ENCODE measurements at regions not wholly inside any gene's neighbourhood (a gene's known extent, or its start where the extent isn't known, plus 50 kb on each side); places are given as distances from the start of the nearest gene placed in this dataset.
"Not testable (repeated sequence)": the region's sequence is repeated elsewhere in the genome, so short reads cannot be mapped to it uniquely, and the experiment has no call there.

DNA sequence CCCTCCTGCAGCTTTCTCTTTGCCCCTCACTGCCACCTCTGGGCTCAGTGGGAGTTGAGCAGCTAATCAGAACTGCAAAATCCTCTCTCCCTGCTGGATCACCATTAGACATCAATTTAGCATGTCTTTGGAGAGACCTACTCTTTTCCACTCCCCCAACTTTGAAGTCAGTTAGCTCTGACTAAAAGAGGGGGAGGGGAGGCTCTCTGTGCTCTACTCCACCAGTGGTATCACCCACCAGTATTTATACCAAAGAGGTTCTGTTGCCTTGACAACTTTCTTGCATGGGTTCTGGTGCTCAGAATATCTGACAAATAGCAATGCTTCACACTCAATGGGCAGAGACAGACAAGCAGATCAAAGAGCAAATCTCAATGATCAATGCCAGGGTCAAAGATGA is 146.2 kb upstream of the ROPN1 start:
- no peak for DNase-seq (ENCODE audit: low read depth)

DNA sequence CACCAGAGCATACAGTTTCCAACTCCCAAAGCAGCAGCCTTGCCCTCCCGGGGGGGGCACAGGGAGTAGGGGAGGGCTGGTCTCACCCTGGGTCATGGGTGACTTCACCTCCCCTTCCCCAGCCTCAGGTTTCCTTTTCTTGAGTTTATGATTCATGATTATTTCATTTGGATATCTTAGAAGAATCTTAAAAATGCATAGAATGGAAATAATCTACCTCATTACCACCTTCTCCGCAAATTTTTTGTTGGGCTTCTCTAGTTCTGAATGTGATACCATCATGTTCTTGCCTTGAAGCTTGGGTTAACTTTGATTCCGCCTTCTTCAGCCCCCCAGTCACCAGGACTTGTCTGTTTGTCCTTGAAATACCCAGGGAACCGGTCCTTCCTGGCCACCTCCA is 148.8 kb upstream of the ROPN1 start:
- DNase-seq (ENCODE audit: low read depth) = no peak

DNA sequence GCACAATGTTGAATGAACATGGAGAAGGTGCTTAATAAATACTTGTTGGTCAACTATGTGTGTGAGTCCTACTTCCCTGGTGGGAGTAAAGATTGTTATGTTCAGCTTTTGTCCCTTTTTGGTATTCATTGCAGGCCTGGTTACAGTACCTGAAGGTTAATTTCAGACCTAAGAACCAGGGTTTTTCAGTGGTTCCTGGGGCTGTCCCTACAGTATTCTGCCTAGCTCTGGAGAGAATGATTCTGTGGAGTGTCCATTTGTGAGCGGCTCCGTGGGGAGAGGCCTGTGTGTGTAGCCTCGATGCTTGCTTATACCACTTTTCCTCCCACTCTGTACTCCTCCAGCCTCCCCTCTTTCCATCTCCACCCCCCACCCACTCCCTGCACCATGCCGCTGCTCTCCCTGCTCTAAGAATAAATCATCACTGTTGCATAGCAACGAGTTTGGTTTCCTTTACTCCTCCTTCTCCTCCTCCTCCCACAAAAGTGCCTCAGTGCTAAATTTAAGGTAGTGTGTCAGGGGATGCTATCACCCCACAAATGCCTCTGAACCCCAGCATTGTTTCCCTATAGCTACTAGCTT is 150.6 kb upstream of the ROPN1 start:
- no peak for DNase-seq (ENCODE audit: low read depth)

DNA sequence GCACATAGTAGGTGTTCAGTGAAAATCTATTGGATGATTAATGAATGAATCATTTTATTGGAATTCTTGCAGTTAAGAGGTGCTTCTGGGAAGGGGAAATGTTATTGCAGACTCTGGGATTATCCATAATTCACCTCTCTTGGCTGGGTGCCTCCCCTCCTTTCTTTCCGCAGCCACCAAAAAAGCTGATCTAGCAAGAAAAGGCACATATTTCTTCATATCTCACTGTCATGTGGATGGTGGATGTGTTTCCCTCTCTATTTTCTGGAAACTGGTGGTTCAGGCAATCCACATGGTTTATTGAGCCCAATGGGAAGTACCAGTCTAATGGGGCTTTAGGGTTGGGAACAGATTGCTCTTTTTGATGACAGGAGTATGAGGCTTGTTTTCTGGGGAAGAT is 151.1 kb upstream of the ROPN1 start:
- DNase-seq (ENCODE audit: low read depth) = no peak

DNA sequence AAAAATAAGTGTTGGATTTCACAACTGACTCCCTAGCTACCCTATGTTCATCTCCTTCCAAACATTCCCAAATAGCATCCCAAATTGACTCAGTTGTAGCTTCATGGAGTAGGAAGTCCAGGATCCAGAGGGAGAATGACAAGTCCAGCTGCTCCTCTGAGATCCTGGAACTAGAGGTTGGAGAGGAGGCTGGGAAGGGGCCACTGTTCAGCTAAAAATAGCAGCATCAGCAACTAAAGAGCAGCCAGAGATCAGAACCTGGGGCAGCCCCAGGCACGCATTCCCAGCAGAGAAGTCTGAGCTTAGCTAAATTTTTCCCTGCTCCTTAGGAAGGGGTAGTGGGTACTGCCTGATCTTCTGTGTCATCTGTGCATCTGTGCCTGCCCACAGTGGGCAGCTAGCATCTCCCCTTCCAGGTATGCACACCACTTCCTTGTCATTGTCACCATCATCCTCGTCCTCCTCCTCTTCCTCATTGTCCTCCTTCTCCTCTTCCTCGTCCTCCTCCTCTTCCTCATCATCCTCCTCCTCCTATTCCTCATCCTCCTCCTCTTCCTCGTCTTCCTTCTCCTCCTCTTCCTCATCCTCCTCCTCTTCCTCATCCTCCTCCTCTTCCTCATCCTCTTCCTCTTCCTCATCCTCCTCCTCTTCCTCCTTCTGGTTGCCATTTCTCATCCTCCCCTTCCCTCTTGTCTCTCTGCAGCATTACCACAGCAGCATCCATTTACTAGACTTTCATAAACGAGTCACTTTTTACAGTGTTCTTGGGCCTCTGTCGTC is 152.3 kb upstream of the ROPN1 start:
- no peak for DNase-seq (ENCODE audit: low read depth)

DNA sequence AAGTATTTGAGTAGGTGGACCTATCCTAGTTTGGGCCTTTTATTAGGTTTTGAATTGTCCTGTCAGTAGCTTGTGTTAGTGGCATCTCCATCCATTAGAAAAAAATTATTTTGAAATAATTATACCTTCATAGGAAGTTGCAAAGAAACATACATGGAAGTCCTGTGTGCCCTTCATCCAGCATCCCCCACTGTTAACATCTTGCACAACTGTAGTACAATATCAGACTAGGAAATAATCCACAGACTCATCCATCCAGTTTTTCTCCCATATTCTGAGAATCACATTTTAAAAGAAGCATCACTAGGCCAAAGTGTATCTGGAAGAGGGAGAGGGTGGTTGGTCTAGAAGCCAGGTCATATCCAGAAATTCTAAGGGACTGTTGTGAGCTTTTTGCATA is 155.5 kb upstream of the ROPN1 start:
- no peak for DNase-seq (ENCODE audit: low read depth)

DNA sequence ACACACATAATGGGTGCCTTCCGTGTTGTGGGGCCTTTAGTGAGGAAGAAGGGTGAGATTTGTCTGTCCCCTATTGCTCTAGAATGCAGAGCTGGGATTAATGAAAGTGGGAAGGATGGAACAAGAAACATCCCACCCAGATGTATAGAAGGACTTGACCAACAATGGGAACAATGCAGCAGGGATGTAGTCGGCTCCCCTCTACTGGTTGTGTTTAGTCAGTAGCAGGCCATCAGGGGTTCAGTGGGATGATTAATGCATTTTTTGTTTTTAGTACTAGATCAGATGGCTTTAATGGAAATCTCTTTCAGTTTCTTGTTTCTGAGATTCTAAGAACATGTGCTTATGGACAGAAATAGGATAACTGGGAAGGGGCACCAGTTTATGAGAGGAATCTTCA is 156.0 kb upstream of the ROPN1 start:
- DNase-seq (ENCODE audit: low read depth) = no peak

- DNase-seq (ENCODE audit: low read depth) = no peak
Measured at GRCh38 chr3:124149081-124149480, 157.2 kb upstream of the ROPN1 start.

DNA sequence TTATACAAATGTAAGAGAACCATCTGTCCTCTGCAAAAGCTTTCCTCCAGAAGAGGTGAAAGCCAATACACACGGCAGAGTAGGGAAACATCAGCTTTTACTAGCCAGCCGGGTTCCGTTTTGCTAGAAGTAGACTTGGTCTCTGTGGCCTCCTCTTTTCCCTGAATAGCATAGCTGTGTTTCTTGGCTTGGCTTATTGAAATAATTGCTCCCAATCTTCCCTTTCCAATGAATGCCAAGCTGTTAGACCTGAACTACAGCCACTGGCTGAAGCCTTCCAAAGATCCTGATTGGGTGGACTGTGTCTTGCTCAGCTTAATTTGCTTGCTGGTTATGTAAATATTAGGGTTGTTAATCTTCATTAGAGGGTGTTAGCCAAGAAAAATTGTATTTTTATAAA is 157.8 kb upstream of the ROPN1 start:
- DNase-seq (ENCODE audit: low read depth) = no peak

- not testable (repeated sequence) for DNase-seq (ENCODE audit: low read depth)
Measured at GRCh38 chr3:124152891-124153290, 161.0 kb upstream of the ROPN1 start.

- no peak for DNase-seq (ENCODE audit: low read depth)
Measured at GRCh38 chr3:124156866-124157712, 165.2 kb upstream of the ROPN1 start.

GRCh38 chr3:124157748-124158147 is 165.8 kb upstream of the ROPN1 start:
- DNase-seq (ENCODE audit: low read depth) = no peak

DNA sequence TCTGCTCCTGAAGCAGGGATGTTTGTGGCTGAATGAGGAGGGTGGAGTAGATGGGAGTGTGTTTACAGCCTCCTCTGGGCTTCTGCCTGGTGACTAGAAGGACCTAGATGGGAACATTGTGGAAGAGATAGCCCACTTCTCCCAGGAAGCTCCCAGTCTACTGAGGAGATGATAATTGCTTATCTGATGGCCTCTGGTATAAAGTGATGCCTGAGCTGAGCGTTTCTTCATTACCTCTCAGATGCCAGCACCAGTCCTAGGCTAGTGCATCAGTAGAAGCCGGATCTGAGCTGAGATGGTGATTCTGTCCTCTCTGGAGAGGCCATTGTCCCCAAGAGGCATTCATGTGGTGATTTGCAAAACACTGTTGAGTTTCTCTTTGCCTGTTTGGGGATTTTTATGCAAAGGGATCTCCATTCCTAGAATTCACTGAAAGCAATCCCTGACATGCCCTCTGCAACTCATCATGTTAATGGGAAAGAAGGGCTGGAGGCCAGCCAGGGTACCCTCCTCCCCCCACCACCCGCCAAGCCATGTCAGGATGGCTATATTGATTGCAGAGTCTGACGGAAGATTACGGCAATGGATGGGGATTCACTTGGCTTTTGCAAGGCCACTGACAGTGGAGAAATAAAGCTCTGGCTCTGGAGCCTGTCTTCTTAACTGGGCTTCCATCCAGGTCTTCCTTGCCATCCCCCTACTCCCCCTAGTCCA is 166.4 kb upstream of the ROPN1 start:
- no peak for DNase-seq (ENCODE audit: low read depth)

GRCh38 chr3:124161448-124161847 is 169.5 kb upstream of the ROPN1 start:
- DNase-seq (ENCODE audit: low read depth) = no peak

- DNase-seq (ENCODE audit: low read depth) = no peak
Measured at GRCh38 chr3:124163689-124164088, 171.8 kb upstream of the ROPN1 start.

DNA sequence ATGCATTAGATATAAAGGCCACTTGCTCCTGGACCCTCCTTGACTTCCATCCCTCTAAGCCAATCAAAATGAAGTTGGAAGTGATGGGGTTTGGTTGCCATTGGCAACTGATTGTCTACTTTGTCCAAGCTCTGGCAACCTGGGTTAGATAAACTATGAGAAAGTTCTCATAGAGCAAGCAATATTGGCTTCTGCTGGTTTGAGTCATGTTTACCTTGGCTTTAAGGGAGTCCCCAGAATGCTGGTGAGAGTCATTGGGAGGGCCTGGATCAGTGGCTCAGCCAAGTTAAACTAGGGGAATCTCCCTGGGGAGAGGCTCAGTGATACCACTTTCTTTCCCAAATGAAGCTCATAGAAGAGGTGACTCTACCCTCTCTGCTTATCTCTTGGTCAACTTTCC is 176.3 kb upstream of the ROPN1 start:
- no peak for DNase-seq (ENCODE audit: low read depth)

DNA sequence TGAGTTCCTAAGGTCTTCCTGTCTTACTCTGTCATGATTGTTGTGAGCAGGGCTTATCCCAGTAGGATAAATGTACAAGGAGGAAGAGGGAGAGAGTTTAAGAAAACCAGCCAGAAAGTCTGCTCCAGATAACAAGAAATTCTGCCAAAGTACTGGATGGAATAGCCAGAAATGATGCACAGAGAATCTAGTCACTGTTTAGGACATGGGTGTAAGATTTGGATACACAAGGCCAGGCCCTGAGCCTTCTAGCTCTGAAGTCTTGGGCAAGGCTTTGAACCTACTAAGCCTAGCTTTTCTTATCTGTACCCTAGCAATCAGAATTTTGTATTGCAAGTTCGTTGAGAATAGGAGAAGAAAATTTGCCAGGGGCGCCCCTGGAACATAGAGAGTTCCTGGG is 180.4 kb upstream of the ROPN1 start:
- DNase-seq (ENCODE audit: low read depth) = no peak

DNA sequence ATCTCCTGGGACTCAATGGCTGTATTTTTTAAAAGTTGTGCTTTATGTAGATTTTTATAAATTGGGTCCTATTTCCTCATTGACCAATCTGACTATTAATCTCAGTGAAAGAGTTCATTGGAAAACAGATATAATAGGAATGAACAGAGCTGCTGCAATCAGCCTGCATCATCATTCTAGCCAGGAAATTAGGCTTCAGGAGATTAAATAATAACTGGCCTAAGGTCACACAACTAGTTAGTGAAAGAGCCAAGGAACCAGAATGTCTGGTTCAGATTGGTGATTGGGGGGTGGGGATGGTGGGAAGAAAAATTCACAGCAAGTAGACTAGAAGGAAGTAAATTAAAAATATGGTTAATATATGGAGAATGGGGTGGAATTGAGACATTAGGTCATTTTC is 180.9 kb upstream of the ROPN1 start:
- no peak for DNase-seq (ENCODE audit: low read depth)

DNA sequence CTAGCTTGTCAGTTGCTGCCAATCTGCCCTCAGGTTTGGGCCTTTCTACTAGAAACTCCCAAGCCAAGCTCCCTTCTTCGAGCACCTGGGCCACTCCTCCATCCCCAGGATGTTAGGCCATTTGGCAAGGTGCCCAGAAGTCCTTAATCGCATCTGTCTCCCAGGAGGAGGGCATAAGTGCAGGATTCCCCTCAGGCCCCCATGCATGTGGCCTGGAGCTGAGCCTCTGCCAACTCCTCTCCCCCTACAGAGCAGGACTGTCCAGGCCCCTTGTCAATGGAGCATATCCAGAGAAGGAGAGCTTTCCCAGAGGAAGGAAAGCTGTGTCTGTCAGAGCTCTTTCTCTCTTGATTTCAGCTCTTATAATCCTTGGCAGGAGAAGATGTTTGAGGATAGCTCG is 182.6 kb upstream of the ROPN1 start:
- no peak for DNase-seq (ENCODE audit: low read depth)

DNA sequence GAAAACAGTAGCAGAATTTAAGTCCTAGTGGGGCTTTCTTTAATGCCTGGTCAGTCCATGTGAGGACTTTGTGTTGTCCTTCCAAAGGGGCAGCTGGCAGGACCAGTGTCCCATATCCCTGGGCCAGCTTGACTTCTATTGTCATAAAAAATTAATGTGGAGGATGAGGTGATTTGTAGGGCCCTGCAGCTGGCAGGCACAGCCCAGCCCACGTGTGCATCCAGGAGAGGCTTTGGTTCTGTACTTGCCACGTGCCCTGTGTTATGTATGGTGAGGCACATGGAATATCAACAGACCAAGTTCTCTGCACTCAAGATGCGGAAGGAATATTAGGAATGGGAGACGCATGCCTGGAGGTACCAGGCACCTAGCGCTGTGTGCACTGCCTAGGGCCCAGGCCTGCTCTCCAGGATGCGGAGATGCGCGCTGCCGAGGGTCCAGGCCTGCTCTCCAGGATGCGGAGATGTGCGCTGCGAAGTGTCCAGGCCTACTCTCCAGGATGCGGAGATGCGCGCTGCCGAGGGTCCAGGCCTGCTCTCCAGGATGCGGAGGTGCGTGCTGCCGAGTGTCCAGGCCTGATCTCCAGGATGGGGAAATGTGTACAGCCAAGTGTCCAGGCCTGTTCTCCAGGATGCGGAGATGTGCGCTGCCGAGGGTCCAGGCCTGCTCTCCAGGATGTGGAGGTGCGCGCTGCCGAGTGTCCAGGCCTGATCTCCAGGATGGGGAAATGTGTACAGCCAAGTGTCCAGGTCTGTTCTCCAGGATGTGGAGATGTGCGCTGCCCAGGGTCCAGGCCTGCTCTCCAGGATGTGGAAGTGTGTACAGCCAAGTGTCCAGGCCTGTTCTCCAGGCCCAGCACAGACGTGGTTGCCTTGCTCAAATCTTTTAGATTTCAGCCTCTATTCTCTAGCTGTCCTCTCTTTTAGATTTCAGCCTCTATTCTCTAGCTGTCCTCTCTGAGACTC is 183.3 kb upstream of the ROPN1 start:
- DNase-seq (ENCODE audit: low read depth) = no peak

DNA sequence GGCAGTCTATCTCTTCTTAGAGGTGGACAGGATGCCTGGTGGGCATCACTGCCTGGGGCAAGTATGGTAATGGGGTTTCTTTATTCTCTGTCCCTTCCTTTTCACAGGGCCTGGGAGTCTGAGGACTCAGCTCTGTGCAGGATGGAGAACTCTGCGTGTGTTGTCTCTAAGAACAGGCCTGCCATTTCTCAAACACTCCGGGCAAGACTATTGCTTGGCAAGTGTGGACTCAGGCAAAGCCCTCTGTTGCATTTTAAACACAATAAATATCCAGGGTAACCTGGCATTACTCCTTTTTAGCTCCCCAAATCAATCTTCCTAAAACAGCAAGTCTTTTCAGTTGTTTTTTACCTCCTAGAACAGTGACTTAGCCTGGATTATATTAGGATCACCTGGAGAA is 185.1 kb upstream of the ROPN1 start:
- DNase-seq (ENCODE audit: low read depth) = no peak

All from stimulated activated CD8-positive, alpha-beta memory T cell treated with anti-CD3 and anti-CD28 coated beads, Interleukin-7, amount 100 ng/mL, for 24 hours (primary cell).